Stomach (tissue), 8 donors: ENCODE measurements at regions not wholly inside any gene's neighbourhood (a gene's known extent, or its start where the extent isn't known, plus 50 kb on each side); places are given as distances from the start of the nearest gene placed in this dataset.

ENCODE experiments used
- DNase-seq, 2 donors: peaks; one replicate each; pipeline versions ENCODE4 v3.0.0 to v3.0.0-alpha.2; 2013 to 2019
- H3K27ac ChIP-seq, 5 donors: fragments of 200-600 bp in 4 of 5; sonication (generic) in 4 of 5; one replicate each; pipeline ENCODE4 v1.5.1; 2013 to 2019; ENCODE audit warnings: mild to moderate bottlenecking in 1 of 5, moderate library complexity in 1 of 5
- H3K27me3 ChIP-seq, 3 donors: fragments of 200-600 bp; sonication (generic); one replicate each; pipeline ENCODE4 v1.5.1; 2017 to 2019; ENCODE audit warnings: mixed run types in 1 of 3
- H3K36me3 ChIP-seq, 4 donors: fragments of 200-600 bp; sonication (generic); 1 replicate in 3 of 4; 2 replicates in 1 of 4; pipeline ENCODE4 v1.5.1; 2016 to 2019
- H3K4me1 ChIP-seq, 4 donors: fragments of 200-600 bp; sonication (generic); one replicate each; pipeline ENCODE4 v1.5.1; 2016 to 2019
- H3K4me3 ChIP-seq, 4 donors: fragments of 200-600 bp; sonication (generic) in 3 of 4; one replicate each; pipeline ENCODE4 v1.5.1; 2016 to 2019; ENCODE audit warnings: mild to moderate bottlenecking in 1 of 4
- H3K9me3 ChIP-seq, 4 donors: fragments of 200-600 bp; sonication (generic); one replicate each; pipeline ENCODE4 v1.5.1; 2016 to 2019
- EP300 ChIP-seq: sonication (generic); formaldehyde crosslinking; IDR thresholded peaks from one replicate; pipeline ENCODE4 v1.6.1; 2017; ENCODE audit warnings: antibody characterized with exemption
- POLR2A ChIP-seq, 4 donors: fragments of 450-650 bp; IDR thresholded peaks; one replicate each; pipeline ENCODE4 v1.6.1; 2016; ENCODE audit warnings: antibody characterized with exemption in 4 of 4, control low read depth in 2 of 4, mild to moderate bottlenecking in 1 of 4, moderate library complexity in 1 of 4
- POLR2AphosphoS5 ChIP-seq, 3 donors: sonication (generic); formaldehyde crosslinking; IDR thresholded peaks; one replicate each; pipeline ENCODE4 v1.6.1; 2016; ENCODE audit warnings: antibody characterized with exemption in 3 of 3
- WGBS, 5 donors: extraction: QIAGEN DNeasy Blood & Tissue Kit in 3 of 5; methylation state at CpG; one replicate each; pipeline versions ENCODE4 v1.1.5 to v1.1.7; 2013 to 2018; 5-methylcytosine and 5-hydroxymethylcytosine counted together
- intact Hi-C: fragments of 100-400 bp; cut with DNase I; formaldehyde crosslinking; loops from one replicate; pipeline ENCODE4 v1.15.1; 2023; ENCODE audit warnings: low total_unique reads
- TF ChIP-seq, protein P1 (sequence below), 7 experiments: fragments of 450-650 bp in 4 of 7; fragments of 200-600 bp in 3 of 7; sonication (generic) in 3 of 7; IDR thresholded peaks; one replicate each; pipeline ENCODE4 v1.5.1; 2016 to 2019; ENCODE audit warnings: antibody characterized with exemption in 7 of 7, control low read depth in 2 of 7, mild to moderate bottlenecking in 1 of 7
- donor health status: healthy with polysubstance abuse.
- donor health status: Bipolar disorder and iron deficiency.
- donor health status: healthy.

DNA sequence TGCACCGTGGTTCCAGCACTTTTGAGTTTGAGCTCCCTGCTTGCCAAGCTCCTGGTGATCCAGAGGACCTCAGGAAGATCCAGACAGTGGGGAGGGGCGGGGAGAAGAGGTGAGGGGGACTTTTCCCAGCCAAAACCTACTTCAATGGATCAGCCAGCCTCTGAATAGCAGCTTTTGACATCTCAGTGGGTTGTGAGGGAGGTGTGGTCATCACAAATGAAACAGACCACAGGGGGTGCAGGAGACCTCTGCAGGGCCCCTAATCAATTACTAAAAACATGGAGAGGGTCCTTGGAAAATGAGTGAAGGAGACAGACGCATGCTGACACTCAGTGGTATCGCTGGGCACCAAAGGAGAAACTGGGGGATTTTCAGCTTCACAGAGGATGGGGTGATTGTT is 372.7 kb downstream of the ZNF521 start:
- H3K9me3 ChIP-seq: no peaks in the 10 kb centered on the region
- TF ChIP-seq POLR2AphosphoS5 (IDR thresholded peaks at IDR 0.05) (no peak), POLR2A (IDR thresholded peaks at IDR 0.05) (no peak), EP300 (no peak)
- TF ChIP-seq, protein P1, sequence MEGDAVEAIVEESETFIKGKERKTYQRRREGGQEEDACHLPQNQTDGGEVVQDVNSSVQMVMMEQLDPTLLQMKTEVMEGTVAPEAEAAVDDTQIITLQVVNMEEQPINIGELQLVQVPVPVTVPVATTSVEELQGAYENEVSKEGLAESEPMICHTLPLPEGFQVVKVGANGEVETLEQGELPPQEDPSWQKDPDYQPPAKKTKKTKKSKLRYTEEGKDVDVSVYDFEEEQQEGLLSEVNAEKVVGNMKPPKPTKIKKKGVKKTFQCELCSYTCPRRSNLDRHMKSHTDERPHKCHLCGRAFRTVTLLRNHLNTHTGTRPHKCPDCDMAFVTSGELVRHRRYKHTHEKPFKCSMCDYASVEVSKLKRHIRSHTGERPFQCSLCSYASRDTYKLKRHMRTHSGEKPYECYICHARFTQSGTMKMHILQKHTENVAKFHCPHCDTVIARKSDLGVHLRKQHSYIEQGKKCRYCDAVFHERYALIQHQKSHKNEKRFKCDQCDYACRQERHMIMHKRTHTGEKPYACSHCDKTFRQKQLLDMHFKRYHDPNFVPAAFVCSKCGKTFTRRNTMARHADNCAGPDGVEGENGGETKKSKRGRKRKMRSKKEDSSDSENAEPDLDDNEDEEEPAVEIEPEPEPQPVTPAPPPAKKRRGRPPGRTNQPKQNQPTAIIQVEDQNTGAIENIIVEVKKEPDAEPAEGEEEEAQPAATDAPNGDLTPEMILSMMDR (IDR thresholded peaks at IDR 0.05): no peak
- H3K36me3 ChIP-seq: no peaks in the 10 kb centered on the region
- no peaks in the 10 kb centered on the region for H3K4me1 ChIP-seq
- DNase-seq: no peak
- 62 to 71% (median 67%) methylated on average over 3 to 4 of the region's 4 CpGs for WGBS, 5 donors
- no peak overlapping the region for H3K27ac ChIP-seq
- H3K27me3 ChIP-seq: no peaks in the 10 kb centered on the region
- no peak overlapping the region for H3K4me3 ChIP-seq
- intact Hi-C loops: no loop called here

DNA sequence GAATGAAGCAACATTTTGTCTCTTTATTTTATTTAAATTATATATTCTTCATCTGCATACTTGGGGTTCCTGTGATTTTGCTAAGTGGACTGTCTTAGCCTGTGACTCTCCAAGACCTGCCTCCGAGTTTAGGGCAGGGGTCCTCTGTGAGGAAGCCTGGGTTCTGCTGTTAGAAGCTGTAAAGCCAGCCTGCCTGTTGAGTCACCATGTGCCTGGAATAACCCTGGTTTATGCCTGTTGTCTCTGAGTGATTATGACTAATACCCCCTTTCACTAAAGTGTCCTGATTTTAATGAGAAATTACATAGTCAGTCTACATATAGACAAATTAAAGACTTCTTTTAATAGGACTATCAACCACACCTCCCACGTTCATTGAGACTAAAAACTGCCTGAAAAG is 369.1 kb downstream of the ZNF521 start:
- no peaks in the 10 kb centered on the region for H3K27me3 ChIP-seq
- DNase-seq: no peak
- peaks cover 0 to 16% (median 10%) of the 10 kb centered on the region in 4 donors for H3K4me1 ChIP-seq
- H3K27ac ChIP-seq: no peak overlapping the region
- no peak overlapping the region for H3K4me3 ChIP-seq
- intact Hi-C loops: no loop called here
- 71 to 89% (median 84%) methylated on average over 2 of the region's 2 CpGs for WGBS, 5 donors
- H3K9me3 ChIP-seq: no peaks in the 10 kb centered on the region
- no peaks in the 10 kb centered on the region for H3K36me3 ChIP-seq
- TF ChIP-seq EP300 (no peak), POLR2A (IDR thresholded peaks at IDR 0.05) (no peak), POLR2AphosphoS5 (IDR thresholded peaks at IDR 0.05) (no peak)
- TF ChIP-seq, protein P1 (IDR thresholded peaks at IDR 0.05): no peak

DNA sequence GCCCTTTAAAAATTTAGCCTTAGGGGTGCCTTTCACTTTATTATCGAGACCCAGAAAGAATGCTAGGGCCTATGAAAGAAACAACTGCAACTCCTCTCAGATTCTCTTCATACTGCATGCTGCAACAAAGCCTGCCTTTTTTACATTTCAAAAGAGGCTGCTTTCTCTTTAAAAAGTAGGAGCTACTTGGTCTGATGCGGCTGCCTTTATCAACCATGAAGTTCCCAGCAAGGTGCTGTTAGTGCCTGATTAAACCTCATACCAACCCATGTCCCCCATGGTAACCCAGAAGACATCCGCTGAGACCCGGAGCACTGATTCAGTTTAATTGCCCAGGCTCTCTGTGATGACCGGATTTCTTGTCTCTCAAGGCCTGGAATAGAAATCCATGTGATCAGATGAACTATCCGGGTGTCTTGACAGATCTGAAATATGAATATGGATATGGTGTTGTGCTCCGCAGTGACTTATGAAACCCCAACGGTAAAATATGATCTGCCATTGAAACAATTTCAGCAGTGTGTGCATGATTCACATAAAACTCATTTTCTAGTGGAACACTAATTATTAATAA is 368.3 kb downstream of the ZNF521 start:
- no peak for DNase-seq
- no peaks in the 10 kb centered on the region for H3K36me3 ChIP-seq
- no peaks in the 10 kb centered on the region for H3K9me3 ChIP-seq
- peaks cover 0 to 20% (median 11%) of the 10 kb centered on the region in 4 donors for H3K4me1 ChIP-seq
- no peak overlapping the region for H3K27ac ChIP-seq
- intact Hi-C loops: no loop called here
- 78 to 91% (median 87%) methylated on average over 8 of the region's 8 CpGs for WGBS, 5 donors
- no peaks in the 10 kb centered on the region for H3K27me3 ChIP-seq
- no peak overlapping the region for H3K4me3 ChIP-seq
- no peak for TF ChIP-seq POLR2AphosphoS5 (IDR thresholded peaks at IDR 0.05)
- TF ChIP-seq POLR2A (IDR thresholded peaks at IDR 0.05): no peak
- TF ChIP-seq, protein P1 (IDR thresholded peaks at IDR 0.05): no peak
- no peak for TF ChIP-seq EP300

DNA sequence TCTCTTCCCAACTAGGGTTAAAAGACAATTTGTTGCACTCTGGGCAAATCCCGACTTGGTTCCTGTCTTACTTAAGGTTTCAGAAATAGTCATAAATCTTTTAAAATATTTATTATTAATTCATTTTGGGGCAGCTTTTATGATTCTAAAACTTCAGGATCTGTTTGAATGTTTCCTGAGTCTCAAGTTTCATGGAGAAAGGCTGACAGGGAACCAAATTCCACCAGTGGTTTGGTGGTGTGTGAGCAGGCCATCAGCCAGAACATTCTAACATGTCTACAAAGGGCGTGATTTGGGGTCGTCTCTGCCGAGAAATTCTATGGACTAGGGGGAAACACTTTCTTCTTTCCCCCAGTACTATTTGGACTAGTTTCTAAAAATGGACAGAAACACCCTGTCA is 366.4 kb downstream of the ZNF521 start:
- no peak overlapping the region for H3K4me3 ChIP-seq
- H3K27me3 ChIP-seq: no peaks in the 10 kb centered on the region
- no peak overlapping the region for H3K27ac ChIP-seq
- intact Hi-C loops: no loop called here
- H3K4me1 ChIP-seq: peaks cover 0 to 20% (median 11%) of the 10 kb centered on the region in 4 donors
- H3K36me3 ChIP-seq: no peaks in the 10 kb centered on the region
- 59 to 71% (median 62%) methylated on average over 4 of the region's 4 CpGs for WGBS, 5 donors
- DNase-seq: no peak
- TF ChIP-seq POLR2A (IDR thresholded peaks at IDR 0.05) (no peak), POLR2AphosphoS5 (IDR thresholded peaks at IDR 0.05) (no peak), EP300 (no peak)
- TF ChIP-seq, protein P1 (IDR thresholded peaks at IDR 0.05): no peak
- H3K9me3 ChIP-seq: no peaks in the 10 kb centered on the region
